Lung (tissue), 11 donors: ENCODE measurements at regions not wholly inside any gene's neighbourhood (a gene's known extent, or its start where the extent isn't known, plus 50 kb on each side); places are given as distances from the start of the nearest gene placed in this dataset.

Source experiments
- ATAC-seq: fragments of 200-7000 bp; cut with Tn5 transposase; one replicate; pipeline ENCODE4 v1.9.1; 2020; ENCODE audit warnings: moderate number of reproducible peaks; ENCODE audit not compliant: insufficient read depth, low FRiP score
- DNase-seq, 3 donors: peaks; one replicate each; pipeline ENCODE4 v3.0.0-alpha.2; 2013 to 2017
- H3K27ac ChIP-seq, 2 donors: one replicate each; pipeline ENCODE4 v1.5.1; 2013; ENCODE audit warnings: mild to moderate bottlenecking in 2 of 2, moderate library complexity in 2 of 2, control low read depth in 1 of 2, inconsistent platforms in 1 of 2, low read depth in 1 of 2, low read length in 1 of 2
- H3K27me3 ChIP-seq, 3 donors: one replicate each; pipeline ENCODE4 v1.5.1; 2013; ENCODE audit warnings: low read length in 2 of 3; ENCODE audit not compliant: control insufficient read depth in 3 of 3, insufficient read depth in 3 of 3
- H3K36me3 ChIP-seq, 4 donors: one replicate each; pipeline ENCODE4 v1.5.1; 2013; ENCODE audit warnings: low read length in 4 of 4, mild to moderate bottlenecking in 1 of 4, moderate library complexity in 1 of 4; ENCODE audit not compliant: control insufficient read depth in 4 of 4, insufficient read depth in 4 of 4
- H3K4me1 ChIP-seq, 5 donors: one replicate each; pipeline ENCODE4 v1.5.1; 2013; ENCODE audit warnings: low read length in 5 of 5, mild to moderate bottlenecking in 2 of 5, moderate library complexity in 1 of 5; ENCODE audit not compliant: control insufficient read depth in 5 of 5, insufficient read depth in 5 of 5
- H3K4me3 ChIP-seq: one replicate; pipeline ENCODE4 v1.5.1; 2013; ENCODE audit warnings: mild to moderate bottlenecking, control low read depth, moderate library complexity
- H3K9ac ChIP-seq, 2 donors: one replicate each; pipeline ENCODE4 v1.5.1; 2013; ENCODE audit warnings: low read length in 2 of 2, control low read depth in 1 of 2; ENCODE audit not compliant: insufficient read depth in 1 of 2
- H3K9me3 ChIP-seq, 4 donors: one replicate each; pipeline ENCODE4 v1.5.1; 2013; ENCODE audit warnings: low read length in 3 of 4, mild to moderate bottlenecking in 1 of 4, moderate library complexity in 1 of 4; ENCODE audit not compliant: control insufficient read depth in 4 of 4, insufficient read depth in 3 of 4
- WGBS, 2 donors: extraction: QIAGEN DNeasy Blood & Tissue Kit; methylation state at CpG; one replicate each; pipeline ENCODE4 v1.1.7; 2013; 5-methylcytosine and 5-hydroxymethylcytosine counted together
- TF ChIP-seq, protein P1 (sequence below): IDR thresholded peaks from 2 replicates; pipeline ENCODE4 v1.5.1; 2012; ENCODE audit warnings: mild to moderate bottlenecking; ENCODE audit errors: control extremely low read depth, extremely low read depth
- donor health status: control.
- donor health status: control.
- donor health status: Bipolar disorder and iron deficiency.
- donor health status: healthy.
- donor health status: DM: yes; HTN: yes; CAD: no.

DNA sequence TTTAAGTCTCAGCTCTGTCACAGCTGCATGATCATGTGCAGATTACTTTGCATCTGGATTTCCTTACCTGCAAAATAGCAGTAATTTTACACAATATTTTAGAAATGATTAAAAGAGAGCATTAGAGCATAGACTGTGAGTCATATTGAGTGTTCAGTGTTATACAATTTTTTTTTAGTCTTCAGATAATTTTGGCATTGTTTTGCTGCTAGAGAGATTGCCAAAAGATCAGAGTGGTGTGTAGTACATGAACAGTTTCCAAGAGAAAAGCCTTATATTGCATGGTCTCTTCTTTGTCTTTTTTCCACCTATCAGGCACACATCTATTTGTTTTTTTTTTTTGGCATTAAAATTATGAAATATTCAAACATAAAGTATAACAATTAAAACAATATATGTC lies 209.6 kb upstream of the TLL1 start:
- H3K9ac ChIP-seq = no peak overlapping the region
- H3K9me3 ChIP-seq = no peaks in the 10 kb centered on the region
- H3K4me3 ChIP-seq = no peak overlapping the region
- DNase-seq (no peak), ATAC-seq (no peak)
- H3K36me3 ChIP-seq = no peaks in the 10 kb centered on the region
- H3K4me1 ChIP-seq = no peaks in the 10 kb centered on the region
- TF ChIP-seq, protein P1, sequence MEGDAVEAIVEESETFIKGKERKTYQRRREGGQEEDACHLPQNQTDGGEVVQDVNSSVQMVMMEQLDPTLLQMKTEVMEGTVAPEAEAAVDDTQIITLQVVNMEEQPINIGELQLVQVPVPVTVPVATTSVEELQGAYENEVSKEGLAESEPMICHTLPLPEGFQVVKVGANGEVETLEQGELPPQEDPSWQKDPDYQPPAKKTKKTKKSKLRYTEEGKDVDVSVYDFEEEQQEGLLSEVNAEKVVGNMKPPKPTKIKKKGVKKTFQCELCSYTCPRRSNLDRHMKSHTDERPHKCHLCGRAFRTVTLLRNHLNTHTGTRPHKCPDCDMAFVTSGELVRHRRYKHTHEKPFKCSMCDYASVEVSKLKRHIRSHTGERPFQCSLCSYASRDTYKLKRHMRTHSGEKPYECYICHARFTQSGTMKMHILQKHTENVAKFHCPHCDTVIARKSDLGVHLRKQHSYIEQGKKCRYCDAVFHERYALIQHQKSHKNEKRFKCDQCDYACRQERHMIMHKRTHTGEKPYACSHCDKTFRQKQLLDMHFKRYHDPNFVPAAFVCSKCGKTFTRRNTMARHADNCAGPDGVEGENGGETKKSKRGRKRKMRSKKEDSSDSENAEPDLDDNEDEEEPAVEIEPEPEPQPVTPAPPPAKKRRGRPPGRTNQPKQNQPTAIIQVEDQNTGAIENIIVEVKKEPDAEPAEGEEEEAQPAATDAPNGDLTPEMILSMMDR = no peak
- H3K27me3 ChIP-seq = no peaks in the 10 kb centered on the region
- no peak overlapping the region for H3K27ac ChIP-seq

DNA sequence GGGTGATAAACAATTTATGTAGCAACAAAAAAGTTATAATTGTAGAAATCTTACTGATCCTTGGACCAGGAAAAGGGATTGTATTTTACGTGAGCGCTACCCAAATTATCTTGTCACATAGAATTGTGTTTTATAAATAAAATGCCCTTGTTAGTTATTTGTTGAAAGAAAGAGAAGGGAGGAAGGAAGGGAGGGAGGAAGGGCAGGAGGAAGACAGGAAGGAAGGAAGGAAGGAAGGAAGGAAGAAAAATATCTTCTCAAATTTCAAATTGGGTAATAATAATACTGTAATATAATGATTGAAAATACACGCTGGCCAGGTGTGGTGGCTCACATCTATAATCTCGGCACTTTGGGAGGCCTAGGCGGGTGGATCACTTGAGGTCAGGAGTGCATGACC lies 206.2 kb upstream of the TLL1 start:
- WGBS, 2 donors = 89 to 94% methylated on average over 5 of the region's 5 CpGs
- no peak overlapping the region for H3K4me3 ChIP-seq
- H3K9me3 ChIP-seq = no peaks in the 10 kb centered on the region
- ATAC-seq = no peak
- H3K27ac ChIP-seq = no peak overlapping the region
- TF ChIP-seq, protein P1 = no peak
- no peaks in the 10 kb centered on the region for H3K4me1 ChIP-seq
- H3K27me3 ChIP-seq = no peaks in the 10 kb centered on the region
- no peaks in the 10 kb centered on the region for H3K36me3 ChIP-seq
- H3K9ac ChIP-seq = no peak overlapping the region
- no peak for DNase-seq

DNA sequence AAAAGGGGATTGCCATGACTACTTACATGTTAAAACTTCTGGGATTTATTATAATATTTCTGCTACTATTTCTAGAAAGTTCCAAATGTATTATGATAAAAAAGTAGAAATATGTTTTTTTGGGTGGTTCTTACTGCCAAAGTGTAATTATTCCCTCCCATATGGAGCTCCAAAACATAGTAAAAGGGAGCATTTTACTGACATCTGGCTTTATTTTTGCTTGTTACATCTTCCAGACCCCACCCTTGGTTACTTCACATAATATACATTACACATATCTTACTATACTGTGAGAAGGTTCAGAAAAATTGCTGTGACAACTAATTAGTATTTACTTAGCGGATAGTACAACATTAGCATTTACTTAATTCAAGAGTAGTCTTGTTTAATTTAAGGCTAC lies 205.1 kb upstream of the TLL1 start:
- no peaks in the 10 kb centered on the region for H3K4me1 ChIP-seq
- no peak overlapping the region for H3K9ac ChIP-seq
- H3K9me3 ChIP-seq = no peaks in the 10 kb centered on the region
- 90 to 99% methylated on average over 1 of the region's 1 CpG for WGBS, 2 donors
- TF ChIP-seq, protein P1 = no peak
- no peaks in the 10 kb centered on the region for H3K36me3 ChIP-seq
- no peak for DNase-seq
- ATAC-seq = no peak
- no peak overlapping the region for H3K27ac ChIP-seq
- H3K27me3 ChIP-seq = no peaks in the 10 kb centered on the region
- H3K4me3 ChIP-seq = no peak overlapping the region

DNA sequence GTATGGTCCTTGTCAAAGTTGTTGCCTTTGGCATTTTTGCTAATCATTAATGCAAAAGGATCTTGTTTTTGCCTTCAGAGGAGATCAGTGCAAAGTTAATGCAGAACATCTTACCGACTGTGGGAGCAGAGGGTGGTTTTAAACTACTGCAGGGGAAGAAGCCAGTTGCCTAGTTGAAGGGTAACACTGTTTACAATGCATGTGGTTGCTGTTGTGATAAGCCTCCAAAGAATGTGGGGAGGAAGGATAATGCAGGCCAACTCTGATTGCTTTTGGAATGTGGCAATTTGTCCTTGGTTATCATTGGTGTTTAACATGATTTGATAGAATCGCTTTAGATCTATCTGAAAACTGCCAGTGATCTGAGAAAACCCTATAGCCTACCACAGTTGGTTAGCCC lies 204.3 kb upstream of the TLL1 start:
- ATAC-seq = no peak
- TF ChIP-seq, protein P1 = no peak

More for the DNA sequence above, 204.3 kb upstream of the TLL1 start:
- Histone ChIP-seq H3K4me3 (no peak overlapping the region), H3K9me3 (no peaks in the 10 kb centered on the region), H3K4me1 (no peaks in the 10 kb centered on the region), H3K9ac (no peak overlapping the region), H3K27me3 (no peaks in the 10 kb centered on the region), H3K36me3 (no peaks in the 10 kb centered on the region), H3K27ac (no peak overlapping the region)
- no peak for DNase-seq
- WGBS, 2 donors = 59 to 76% methylated on average over 2 of the region's 2 CpGs
